GM06990 (cell line): ENCODE measurements at regions not wholly inside any gene's neighbourhood (a gene's known extent, or its start where the extent isn't known, plus 50 kb on each side); places are given as distances from the start of the nearest gene placed in this dataset.

Experiments used
- DNase-seq: peaks from one replicate; pipeline ENCODE4 v3.0.0-alpha.2; 2011; ENCODE audit not compliant: insufficient read length; ENCODE audit errors: extremely low read depth
- H3K27me3 ChIP-seq: replicated peaks from 2 replicates; pipeline ENCODE4 v1.6.0; 2011; ENCODE audit warnings: low read length; ENCODE audit not compliant: control insufficient read depth, insufficient read depth
- H3K36me3 ChIP-seq: 2 replicates; pipeline ENCODE4 v1.5.1; 2011; ENCODE audit warnings: low read length; ENCODE audit not compliant: control insufficient read depth, insufficient read depth
- H3K4me3 ChIP-seq: replicated peaks from 2 replicates; pipeline ENCODE4 v1.5.1; 2011; ENCODE audit warnings: low read depth, mild to moderate bottlenecking, control low read depth, low read length
- TF ChIP-seq, protein P1 (sequence below): IDR thresholded peaks from 2 replicates; pipeline ENCODE4 v1.5.1; 2011; ENCODE audit warnings: low read length, control low read depth, mild to moderate bottlenecking, inconsistent platforms; ENCODE audit not compliant: insufficient read depth, poor library complexity, severe bottlenecking

DNA sequence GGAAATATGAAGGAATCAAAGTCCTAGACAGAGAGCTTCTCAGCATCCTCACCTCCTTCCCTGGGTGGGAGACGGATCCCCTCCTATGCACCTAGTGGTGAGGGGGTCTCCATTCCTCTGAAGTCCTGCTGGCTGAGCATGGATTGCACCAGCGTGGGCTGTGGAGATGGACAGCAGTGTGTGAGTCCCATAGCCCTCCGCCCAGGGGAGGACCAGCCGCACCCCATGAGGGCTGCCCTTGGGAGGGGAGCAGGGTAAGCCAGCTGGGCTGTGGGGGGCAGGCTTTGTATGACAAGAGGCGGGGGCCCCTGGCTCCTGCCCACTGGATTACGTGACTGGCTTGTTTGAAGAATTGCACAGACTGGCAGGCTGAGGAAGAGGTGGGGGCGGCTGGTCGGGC lies 768.2 kb downstream of the GALR1 start:
- no peak for DNase-seq
- Histone ChIP-seq H3K4me3 (no peak overlapping the region), H3K27me3 (no peaks in the 10 kb centered on the region), H3K36me3 (no peaks in the 10 kb centered on the region)
- TF ChIP-seq, protein P1, sequence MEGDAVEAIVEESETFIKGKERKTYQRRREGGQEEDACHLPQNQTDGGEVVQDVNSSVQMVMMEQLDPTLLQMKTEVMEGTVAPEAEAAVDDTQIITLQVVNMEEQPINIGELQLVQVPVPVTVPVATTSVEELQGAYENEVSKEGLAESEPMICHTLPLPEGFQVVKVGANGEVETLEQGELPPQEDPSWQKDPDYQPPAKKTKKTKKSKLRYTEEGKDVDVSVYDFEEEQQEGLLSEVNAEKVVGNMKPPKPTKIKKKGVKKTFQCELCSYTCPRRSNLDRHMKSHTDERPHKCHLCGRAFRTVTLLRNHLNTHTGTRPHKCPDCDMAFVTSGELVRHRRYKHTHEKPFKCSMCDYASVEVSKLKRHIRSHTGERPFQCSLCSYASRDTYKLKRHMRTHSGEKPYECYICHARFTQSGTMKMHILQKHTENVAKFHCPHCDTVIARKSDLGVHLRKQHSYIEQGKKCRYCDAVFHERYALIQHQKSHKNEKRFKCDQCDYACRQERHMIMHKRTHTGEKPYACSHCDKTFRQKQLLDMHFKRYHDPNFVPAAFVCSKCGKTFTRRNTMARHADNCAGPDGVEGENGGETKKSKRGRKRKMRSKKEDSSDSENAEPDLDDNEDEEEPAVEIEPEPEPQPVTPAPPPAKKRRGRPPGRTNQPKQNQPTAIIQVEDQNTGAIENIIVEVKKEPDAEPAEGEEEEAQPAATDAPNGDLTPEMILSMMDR, result no peak

DNA sequence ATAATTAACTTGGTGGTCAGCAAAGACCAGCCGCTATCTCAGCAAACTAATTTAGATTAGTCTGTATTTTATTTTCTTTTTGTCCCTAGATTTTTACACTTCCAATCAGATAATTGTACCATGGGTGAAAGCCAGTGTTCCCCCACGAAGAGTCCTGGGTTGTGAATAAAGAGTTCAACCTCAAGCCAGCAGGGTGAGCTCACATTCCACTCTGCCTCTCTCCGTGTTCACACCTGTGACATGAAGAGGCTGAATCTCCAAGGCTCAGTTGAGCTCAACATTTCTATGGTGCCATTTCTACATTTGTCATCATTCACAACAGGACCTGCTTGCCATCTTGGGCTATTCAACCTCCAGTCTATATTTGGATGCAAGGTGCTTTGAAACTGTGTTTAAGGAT lies 771.5 kb downstream of the GALR1 start:
- Histone ChIP-seq H3K36me3 (no peaks in the 10 kb centered on the region), H3K4me3 (no peak overlapping the region), H3K27me3 (no peaks in the 10 kb centered on the region)
- no peak for DNase-seq
- TF ChIP-seq, protein P1, result no peak

DNA sequence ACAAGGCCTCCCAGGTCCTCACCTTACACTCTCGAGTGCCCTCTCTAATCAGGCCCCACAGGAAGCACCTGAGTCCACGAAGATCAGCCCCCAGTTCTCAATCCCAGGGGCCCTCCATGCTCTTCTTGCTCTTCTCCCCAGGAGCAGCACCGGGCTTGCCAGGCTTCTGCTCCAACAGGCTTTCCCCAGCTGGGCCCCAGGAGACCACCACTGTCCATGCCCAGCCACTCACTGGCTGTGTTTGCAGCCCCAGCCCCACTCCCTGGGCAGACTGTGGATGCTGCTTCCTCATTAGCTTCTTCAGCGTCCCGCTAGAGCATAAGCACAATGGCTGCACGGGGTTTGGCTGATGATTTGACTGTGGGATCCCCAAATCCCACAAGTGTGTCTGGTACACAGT lies 781.9 kb downstream of the GALR1 start:
- DNase-seq, result no peak
- Histone ChIP-seq H3K27me3 (no peaks in the 10 kb centered on the region), H3K4me3 (no peak overlapping the region), H3K36me3 (no peaks in the 10 kb centered on the region)
- TF ChIP-seq, protein P1, result no peak

DNA sequence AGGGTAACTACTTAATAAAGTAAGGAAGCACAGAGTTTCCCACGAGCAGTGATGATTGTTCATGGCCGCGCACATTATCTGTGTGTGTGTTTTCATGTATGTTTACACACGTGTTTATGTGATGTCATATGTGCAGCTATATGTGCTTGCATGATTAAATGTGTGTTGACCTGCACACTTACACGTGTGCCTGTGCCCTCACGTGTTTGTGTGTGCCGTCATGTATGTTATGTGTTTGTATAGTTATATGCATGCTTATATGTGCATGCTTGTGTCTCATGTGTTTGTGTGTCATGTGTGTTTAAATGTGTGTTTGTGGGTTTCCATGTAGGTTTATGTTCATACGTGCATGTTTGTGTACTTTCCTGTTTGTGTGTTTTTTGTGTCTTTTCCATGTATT lies 782.3 kb downstream of the GALR1 start:
- no peak for DNase-seq
- Histone ChIP-seq H3K27me3 (no peaks in the 10 kb centered on the region), H3K36me3 (no peaks in the 10 kb centered on the region), H3K4me3 (no peak overlapping the region)
- TF ChIP-seq, protein P1, result no peak

DNA sequence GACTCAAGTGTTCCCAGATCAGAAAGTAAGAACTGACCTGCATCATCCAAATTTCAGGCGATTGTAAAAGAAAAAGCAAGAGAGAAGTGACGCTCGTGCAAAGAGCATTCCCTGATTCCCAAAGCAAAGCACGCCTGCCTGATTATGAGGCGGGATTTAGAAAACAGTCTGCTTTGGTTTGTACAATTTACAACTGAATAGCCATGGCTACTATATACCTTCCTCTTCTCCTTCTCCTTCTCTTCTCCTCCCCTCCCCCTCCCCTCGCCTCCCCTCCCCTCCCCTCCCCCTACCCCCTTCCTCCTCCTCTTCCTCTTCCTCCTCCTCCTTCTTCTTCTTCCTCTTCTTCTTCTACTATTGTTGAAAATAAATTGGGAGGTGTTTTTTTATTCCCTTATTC lies 782.9 kb downstream of the GALR1 start:
- no peaks in the 10 kb centered on the region for H3K27me3 ChIP-seq

DNA sequence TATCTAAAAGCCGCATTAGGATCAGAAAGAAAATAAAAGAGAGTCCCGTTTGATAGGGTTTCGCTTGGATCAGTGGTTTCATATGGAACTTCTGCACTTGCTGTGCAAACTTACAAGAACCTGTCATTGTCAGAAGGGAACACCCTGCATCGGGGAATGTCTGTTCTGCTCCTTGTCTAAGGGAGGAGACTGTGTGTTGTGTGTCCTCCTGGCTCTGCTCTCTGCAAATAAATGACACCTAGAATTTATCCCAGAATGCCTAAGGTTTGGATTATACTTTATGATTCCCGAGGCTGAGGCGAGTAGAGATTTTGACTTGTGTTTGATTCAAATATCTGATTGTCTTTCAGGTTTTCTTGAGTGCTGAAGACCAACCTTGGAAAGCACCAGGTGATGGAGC lies 785.1 kb downstream of the GALR1 start:
- no peak overlapping the region for H3K4me3 ChIP-seq
- TF ChIP-seq, protein P1, result no peak
- no peaks in the 10 kb centered on the region for H3K36me3 ChIP-seq
- H3K27me3 ChIP-seq, result no peaks in the 10 kb centered on the region
- no peak for DNase-seq

More for the DNA sequence above, 782.9 kb downstream of the GALR1 start:
- DNase-seq, result no peak
- TF ChIP-seq, protein P1, result no peak
- Histone ChIP-seq H3K36me3 (no peaks in the 10 kb centered on the region), H3K4me3 (no peak overlapping the region)
